Endodermal cell (in vitro differentiated cells): ENCODE measurements at regions not wholly inside any gene's neighbourhood (a gene's known extent, or its start where the extent isn't known, plus 50 kb on each side); places are given as distances from the start of the nearest gene placed in this dataset.

Source experiments
- DNase-seq: peaks from one replicate; pipeline ENCODE4 v3.0.0-alpha.2; 2017
- H3K27ac ChIP-seq: 2 replicates; pipeline ENCODE4 v1.5.1; 2013; ENCODE audit warnings: mild to moderate bottlenecking, low read depth, low read length, moderate library complexity
- H3K27me3 ChIP-seq: 2 replicates; pipeline ENCODE4 v1.6.1; 2013; ENCODE audit warnings: mild to moderate bottlenecking, low read length, moderate library complexity; ENCODE audit not compliant: insufficient read depth, control insufficient read depth, poor library complexity, severe bottlenecking
- H3K36me3 ChIP-seq: 2 replicates; pipeline ENCODE4 v1.7.0; 2013; ENCODE audit warnings: mild to moderate bottlenecking, low read length, moderate library complexity; ENCODE audit not compliant: control insufficient read depth, insufficient read depth
- H3K4me1 ChIP-seq: one replicate; pipeline ENCODE4 v1.7.0; 2013; ENCODE audit warnings: low read length; ENCODE audit not compliant: control insufficient read depth, insufficient read depth
- H3K4me3 ChIP-seq: 2 replicates; pipeline ENCODE4 v1.5.1; 2013; ENCODE audit warnings: mild to moderate bottlenecking, low read length, moderate library complexity
- H3K9ac ChIP-seq: 2 replicates; pipeline ENCODE4 v1.6.1; 2013; ENCODE audit warnings: mild to moderate bottlenecking, low read length, moderate library complexity; ENCODE audit not compliant: poor library complexity, severe bottlenecking; ENCODE audit errors: extremely low read depth
- H3K9me3 ChIP-seq: 2 replicates; pipeline ENCODE4 v1.6.1; 2013; ENCODE audit warnings: mild to moderate bottlenecking, low read length, moderate library complexity; ENCODE audit not compliant: control insufficient read depth
- H3K27ac Mint-ChIP-seq: 2 replicates; pipeline ENCODE4 v1.8.0; 2020; ENCODE audit warnings: mixed read lengths
- H3K27me3 Mint-ChIP-seq: 2 replicates; pipeline ENCODE4 v1.8.0; 2021; ENCODE audit warnings: mild to moderate bottlenecking, mixed read lengths; ENCODE audit not compliant: insufficient read depth
- H3K36me3 Mint-ChIP-seq: 2 replicates; pipeline ENCODE4 v1.8.0; 2020; ENCODE audit warnings: low read depth, mixed read lengths
- H3K4me1 Mint-ChIP-seq: 2 replicates; pipeline ENCODE4 v1.8.0; 2020; ENCODE audit warnings: mixed read lengths
- H3K4me3 Mint-ChIP-seq: 2 replicates; pipeline ENCODE4 v1.8.0; 2020; ENCODE audit warnings: mild to moderate bottlenecking, moderate library complexity, mixed read lengths
- H3K9me3 Mint-ChIP-seq: 2 replicates; pipeline ENCODE4 v1.8.0; 2020; ENCODE audit warnings: mild to moderate bottlenecking, mixed read lengths
- WGBS, 2 experiments: methylation state at CpG; one replicate each; pipeline versions ENCODE4 v1.1.5 to v1.1.7; 2013; ENCODE audit warnings: missing lambda C conversion rate in 2 of 2, mixed read lengths in 1 of 2; ENCODE audit not compliant: insufficient coverage in 1 of 2, insufficient read length in 1 of 2; 5-methylcytosine and 5-hydroxymethylcytosine counted together
- TF ChIP-seq, protein P1 (sequence below): fragments of 200-600 bp; sonication (generic); conservative IDR thresholded peaks from 2 replicates; pipeline ENCODE4 v1.5.0; 2021; ENCODE audit warnings: antibody characterized with exemption, mild to moderate bottlenecking

DNA sequence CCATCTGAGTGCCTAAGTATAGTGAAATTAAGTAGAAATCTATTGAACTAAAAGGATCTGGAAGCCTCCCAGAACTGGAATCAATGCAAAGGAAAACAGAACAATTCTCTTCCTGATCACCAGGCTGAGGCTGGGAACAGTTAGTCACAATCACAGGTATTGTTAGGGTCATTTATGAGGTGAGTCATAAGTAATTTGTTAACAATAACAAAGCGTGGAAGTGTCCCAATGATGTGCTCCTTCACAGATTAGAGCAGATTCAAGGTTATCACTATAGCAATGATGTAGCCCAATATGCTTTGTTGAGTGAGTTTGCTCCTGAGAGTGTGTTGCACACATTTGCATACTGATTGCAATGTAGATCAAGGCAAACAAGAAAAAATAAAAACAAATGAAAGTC lies 228.1 kb downstream of the ZNF674 start:
- Histone ChIP-seq H3K4me3 (no peak overlapping the region), H3K27me3 (no peaks in the 10 kb centered on the region), H3K9me3 (no peaks in the 10 kb centered on the region), H3K36me3 (no peaks in the 10 kb centered on the region), H3K9ac (no peak overlapping the region), H3K4me1 (no peaks in the 10 kb centered on the region), H3K27ac (no peak overlapping the region)
- 62% methylated on average over 1 of the region's 1 CpG; no CpG with 5 or more reads in 1 of the 2 experiments for WGBS, 2 experiments
- peaks cover 2% of the 10 kb centered on the region for H3K4me1 Mint-ChIP-seq
- H3K27me3 Mint-ChIP-seq, result no peaks in the 10 kb centered on the region
- no peaks in the 10 kb centered on the region for H3K36me3 Mint-ChIP-seq
- TF ChIP-seq, protein P1, sequence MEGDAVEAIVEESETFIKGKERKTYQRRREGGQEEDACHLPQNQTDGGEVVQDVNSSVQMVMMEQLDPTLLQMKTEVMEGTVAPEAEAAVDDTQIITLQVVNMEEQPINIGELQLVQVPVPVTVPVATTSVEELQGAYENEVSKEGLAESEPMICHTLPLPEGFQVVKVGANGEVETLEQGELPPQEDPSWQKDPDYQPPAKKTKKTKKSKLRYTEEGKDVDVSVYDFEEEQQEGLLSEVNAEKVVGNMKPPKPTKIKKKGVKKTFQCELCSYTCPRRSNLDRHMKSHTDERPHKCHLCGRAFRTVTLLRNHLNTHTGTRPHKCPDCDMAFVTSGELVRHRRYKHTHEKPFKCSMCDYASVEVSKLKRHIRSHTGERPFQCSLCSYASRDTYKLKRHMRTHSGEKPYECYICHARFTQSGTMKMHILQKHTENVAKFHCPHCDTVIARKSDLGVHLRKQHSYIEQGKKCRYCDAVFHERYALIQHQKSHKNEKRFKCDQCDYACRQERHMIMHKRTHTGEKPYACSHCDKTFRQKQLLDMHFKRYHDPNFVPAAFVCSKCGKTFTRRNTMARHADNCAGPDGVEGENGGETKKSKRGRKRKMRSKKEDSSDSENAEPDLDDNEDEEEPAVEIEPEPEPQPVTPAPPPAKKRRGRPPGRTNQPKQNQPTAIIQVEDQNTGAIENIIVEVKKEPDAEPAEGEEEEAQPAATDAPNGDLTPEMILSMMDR, result no peak
- H3K4me3 Mint-ChIP-seq, result no peak overlapping the region
- DNase-seq, result no peak
- H3K27ac Mint-ChIP-seq, result no peak overlapping the region
- peaks cover 16% of the 10 kb centered on the region for H3K9me3 Mint-ChIP-seq

GRCh38 chrX:46311581-46312120 lies 233.6 kb downstream of the ZNF674 start:
- Histone ChIP-seq H3K36me3 (no peaks in the 10 kb centered on the region), H3K4me3 (no peak overlapping the region), H3K9ac (no peak overlapping the region), H3K9me3 (no peaks in the 10 kb centered on the region), H3K27ac (no peak overlapping the region), H3K27me3 (no peaks in the 10 kb centered on the region), H3K4me1 (no peaks in the 10 kb centered on the region)
- TF ChIP-seq, protein P1, result no peak
- 83 to 97% methylated on average over 1 to 3 of the region's 4 CpGs for WGBS, 2 experiments
- Mint-ChIP-seq H3K27me3 (no peaks in the 10 kb centered on the region), H3K4me3 (no peak overlapping the region), H3K9me3 (peaks cover 34% of the 10 kb centered on the region), H3K36me3 (no peaks in the 10 kb centered on the region), H3K27ac (no peak overlapping the region), H3K4me1 (peaks cover 18% of the 10 kb centered on the region)
- no peak for DNase-seq

- H3K4me1 ChIP-seq, result no peaks in the 10 kb centered on the region
- H3K4me3 Mint-ChIP-seq, result no peak overlapping the region
- H3K27me3 Mint-ChIP-seq, result no peaks in the 10 kb centered on the region
- H3K9me3 Mint-ChIP-seq, result peaks cover 40% of the 10 kb centered on the region
- no peak overlapping the region for H3K27ac Mint-ChIP-seq
- H3K9me3 ChIP-seq, result peaks cover 4% of the 10 kb centered on the region
- H3K27me3 ChIP-seq, result no peaks in the 10 kb centered on the region
- DNase-seq, result no peak
- WGBS, 2 experiments, result 87 to 89% methylated on average over 3 to 4 of the region's 4 CpGs
- H3K4me1 Mint-ChIP-seq, result peaks cover 18% of the 10 kb centered on the region
- H3K4me3 ChIP-seq, result no peak overlapping the region
- TF ChIP-seq, protein P1, result no peak
- no peak overlapping the region for H3K9ac ChIP-seq
- H3K27ac ChIP-seq, result no peak overlapping the region
- peaks cover 3% of the 10 kb centered on the region for H3K36me3 Mint-ChIP-seq
- H3K36me3 ChIP-seq, result no peaks in the 10 kb centered on the region
These were observed 234.3 kb downstream of the ZNF674 start for GRCh38 chrX:46310815-46311497.
